Endothelial cell of umbilical vein (primary cell): ENCODE measurements at regions not wholly inside any gene's neighbourhood (a gene's known extent, or its start where the extent isn't known, plus 50 kb on each side); places are given as distances from the start of the nearest gene placed in this dataset.

Source experiments
- BruUV-seq: library from RNA; stranded (reverse); fragments of 400-500 nt; replicated peaks from 2 replicates; lab custom pipeline; 2021; lab: Mats Ljungman, UMichigan
- CTCF ChIA-PET: fragments of 300-600, 350-600 bp; sonication (Branson Sonifier 250); formaldehyde crosslinking; loops from one replicate; lab custom pipeline; 2021; ENCODE audit warnings: antibody characterized with exemption, inconsistent platforms; lab: Charles Lee
- POLR2A ChIA-PET: fragments of 300-600, 350-600 bp; sonication (Branson Sonifier 250); formaldehyde crosslinking; loops from one replicate; lab custom pipeline; 2021; ENCODE audit warnings: antibody characterized with exemption, inconsistent platforms; lab: Charles Lee
- DNase-seq: peaks from one replicate; pipeline ENCODE4 v3.0.0-alpha.2; 2011; ENCODE audit warnings: low read depth, low spot score
- FAIRE-seq: peaks from 2 replicates; lab custom pipeline; 2011; peaks lifted over from hg19 to GRCh38; lab: Jason Lieb, UNC
- H2AFZ ChIP-seq: 2 replicates; pipeline ENCODE4 v1.6.0; 2012; ENCODE audit warnings: low read depth, low read length, control low read depth, inconsistent platforms
- H3K27ac ChIP-seq: 2 replicates; pipeline ENCODE4 v1.5.1; 2011; ENCODE audit warnings: low read depth, mild to moderate bottlenecking, control low read depth, low read length, moderate library complexity; ENCODE audit not compliant: insufficient read depth
- H3K27me3 ChIP-seq, 2 experiments: 2 replicates each; pipeline versions ENCODE4 v1.6.0 to v1.6.1; 2011; ENCODE audit warnings: low read length in 2 of 2, mixed read lengths in 1 of 2; ENCODE audit not compliant: control insufficient read depth in 2 of 2, insufficient read depth in 2 of 2
- H3K36me3 ChIP-seq, 2 experiments: 2 replicates in 1 of 2; 3 replicates in 1 of 2; pipeline ENCODE4 v1.5.1; 2011; ENCODE audit warnings: low read length in 2 of 2, mild to moderate bottlenecking in 1 of 2, moderate library complexity in 1 of 2; ENCODE audit not compliant: control insufficient read depth in 2 of 2, insufficient read depth in 2 of 2; ENCODE audit errors: extremely low read depth in 1 of 2
- H3K4me1 ChIP-seq: 3 replicates; pipeline ENCODE4 v1.5.1; 2011; ENCODE audit warnings: mild to moderate bottlenecking, low read length; ENCODE audit not compliant: control insufficient read depth, insufficient read depth; ENCODE audit errors: extremely low read depth
- H3K4me2 ChIP-seq: 2 replicates; pipeline ENCODE4 v1.6.1; 2011; ENCODE audit warnings: low read length, control low read depth, mixed read lengths; ENCODE audit not compliant: insufficient read depth
- H3K4me3 ChIP-seq, 3 experiments: fragments of 200-600 bp in 1 of 3; sonication (generic), shearing (Covaris generic) in 1 of 3; replicated peaks in 1 of 3; 2 replicates each; pipeline ENCODE4 v1.5.1; 2011 to 2016; ENCODE audit warnings: control low read depth in 3 of 3, low read length in 3 of 3, mild to moderate bottlenecking in 2 of 3, inconsistent platforms in 1 of 3, low read depth in 1 of 3, moderate library complexity in 1 of 3; ENCODE audit not compliant: insufficient read depth in 1 of 3
- H3K79me2 ChIP-seq: 2 replicates; pipeline ENCODE4 v1.6.0; 2012; ENCODE audit warnings: low read length, inconsistent platforms; ENCODE audit not compliant: control insufficient read depth, insufficient read depth
- H3K9ac ChIP-seq: replicated peaks from 2 replicates; pipeline ENCODE3; 2011; ENCODE audit warnings: low read length, control low read depth; ENCODE audit not compliant: insufficient read depth; ENCODE audit errors: extremely low read depth
- H3K9me1 ChIP-seq: replicated peaks from 3 replicates; pipeline ENCODE4 v1.6.0; 2011; ENCODE audit warnings: mild to moderate bottlenecking, low read length; ENCODE audit not compliant: control insufficient read depth, insufficient read depth; ENCODE audit errors: extremely low read depth
- H3K9me3 ChIP-seq: replicated peaks from 2 replicates; pipeline ENCODE4 v1.5.1; 2012; ENCODE audit warnings: low read length, inconsistent platforms; ENCODE audit not compliant: control insufficient read depth, insufficient read depth
- H4K20me1 ChIP-seq: replicated peaks from 2 replicates; pipeline ENCODE3; 2011; ENCODE audit warnings: mild to moderate bottlenecking, low read length; ENCODE audit not compliant: control insufficient read depth, insufficient read depth; ENCODE audit errors: extremely low read depth
- GATA2 ChIP-seq: IDR thresholded peaks from 2 replicates; pipeline ENCODE4 v1.7.0; 2011; ENCODE audit warnings: low read depth, mild to moderate bottlenecking, moderate library complexity, mixed read lengths, low read length; ENCODE audit not compliant: insufficient read length, insufficient read depth
- JUN ChIP-seq: IDR thresholded peaks from 2 replicates; pipeline ENCODE4 v1.6.1; 2011; ENCODE audit warnings: borderline replicate concordance, low read depth; ENCODE audit not compliant: insufficient read length, insufficient read depth
- MYC ChIP-seq: IDR thresholded peaks from one replicate; pipeline ENCODE4 v1.6.1; 2011; ENCODE audit warnings: mild to moderate bottlenecking, low read depth, low read length
- POLR2A ChIP-seq: IDR thresholded peaks from 2 replicates; pipeline ENCODE4 v1.6.1; 2012; ENCODE audit warnings: low read depth, mild to moderate bottlenecking, control low read depth, low read length
- dilution Hi-C: fragments of 300-500 bp; cut with MboI; formaldehyde crosslinking; loops from one replicate; pipeline ENCODE4 v1.15.0; 2019; ENCODE audit warnings: low sequenced_read_pairs; ENCODE audit not compliant: extremely low pct_ligation_motif_present
- intact Hi-C: fragments of 100-400 bp; cut with micrococcal nuclease; formaldehyde crosslinking; loops from one replicate; pipeline ENCODE4 v1.10.0; 2022

DNA sequence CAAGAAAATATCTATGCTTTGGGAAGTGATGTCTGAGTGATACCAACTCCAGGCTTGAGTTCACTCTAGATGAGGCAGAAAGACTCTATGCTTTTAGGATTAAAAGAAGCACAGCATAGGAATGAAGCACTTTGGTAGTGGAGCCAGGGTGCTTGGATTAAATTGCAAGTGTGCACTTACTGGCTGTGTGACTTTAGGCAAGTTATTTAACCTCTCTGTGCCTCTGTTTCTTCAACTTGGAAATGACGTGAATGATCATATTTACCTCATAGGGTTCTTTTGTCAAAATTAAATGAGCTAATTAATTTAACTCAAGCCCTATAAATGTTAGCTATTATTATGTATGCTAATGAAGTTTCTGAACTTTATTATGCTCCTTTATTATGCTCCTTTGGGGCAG is 446.1 kb downstream of the TTLL7 start:
- no peaks in the 10 kb centered on the region for H3K36me3 ChIP-seq
- ChIA-PET CTCF (no interaction called here), POLR2A (no interaction called here)
- DNase-seq (no peak), FAIRE-seq (no peak)
- no peaks in the 10 kb centered on the region for H4K20me1 ChIP-seq
- no peaks in the 10 kb centered on the region for H3K27me3 ChIP-seq
- BruUV-seq: no TSS peak
- no peaks in the 10 kb centered on the region for H3K4me1 ChIP-seq
- TF ChIP-seq MYC (no peak), GATA2 (no peak), JUN (no peak), POLR2A (no peak)
- intact Hi-C loops: no loop called here
- H3K4me3 ChIP-seq: no peak overlapping the region
- no peak overlapping the region for H2AFZ ChIP-seq
- no peak overlapping the region for H3K27ac ChIP-seq
- no peaks in the 10 kb centered on the region for H3K9me1 ChIP-seq
- dilution Hi-C loops: no loop called here
- H3K9ac ChIP-seq: no peak overlapping the region
- H3K79me2 ChIP-seq: no peaks in the 10 kb centered on the region
- no peak overlapping the region for H3K4me2 ChIP-seq
- H3K9me3 ChIP-seq: no peaks in the 10 kb centered on the region

DNA sequence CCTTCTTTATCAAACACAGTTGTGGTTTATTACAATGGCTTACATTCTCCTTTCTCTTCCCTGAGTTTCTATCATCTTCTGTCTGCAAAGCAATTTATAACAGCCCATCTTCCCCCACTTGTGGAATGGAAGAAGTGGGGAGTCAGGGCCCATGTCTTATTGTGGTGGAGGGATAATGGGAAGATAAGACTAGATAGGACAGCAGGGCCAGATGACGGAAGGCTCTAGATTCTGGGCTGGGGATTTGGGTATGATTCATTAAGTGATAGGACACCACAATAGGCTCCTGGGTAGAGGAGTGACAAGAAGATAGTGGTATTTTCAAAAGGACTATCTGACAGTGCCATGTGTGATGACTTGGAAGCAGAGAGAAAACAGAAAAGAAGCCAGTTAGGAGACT is 450.6 kb downstream of the TTLL7 start:
- H3K4me2 ChIP-seq: no peak overlapping the region
- no peak overlapping the region for H2AFZ ChIP-seq
- H3K4me1 ChIP-seq: peaks cover 5% of the 10 kb centered on the region
- dilution Hi-C loops: no loop called here
- no peaks in the 10 kb centered on the region for H3K79me2 ChIP-seq
- ChIA-PET POLR2A (no interaction called here), CTCF (no interaction called here)
- no peaks in the 10 kb centered on the region for H4K20me1 ChIP-seq
- no TSS peak for BruUV-seq
- no peak overlapping the region for H3K4me3 ChIP-seq
- TF ChIP-seq JUN: no peak
- no peaks in the 10 kb centered on the region for H3K9me1 ChIP-seq
- H3K36me3 ChIP-seq: no peaks in the 10 kb centered on the region
- H3K9ac ChIP-seq: no peak overlapping the region
- DNase-seq (no peak), FAIRE-seq (no peak)
- no peaks in the 10 kb centered on the region for H3K27me3 ChIP-seq
- intact Hi-C loops: no loop called here
- H3K27ac ChIP-seq: no peak overlapping the region
- no peaks in the 10 kb centered on the region for H3K9me3 ChIP-seq
